ENCODE measurements at regions not wholly inside any gene's neighbourhood (a gene's known extent, or its start where the extent isn't known, plus 50 kb on each side); places are given as distances from the start of the nearest gene placed in this dataset.

DNA sequence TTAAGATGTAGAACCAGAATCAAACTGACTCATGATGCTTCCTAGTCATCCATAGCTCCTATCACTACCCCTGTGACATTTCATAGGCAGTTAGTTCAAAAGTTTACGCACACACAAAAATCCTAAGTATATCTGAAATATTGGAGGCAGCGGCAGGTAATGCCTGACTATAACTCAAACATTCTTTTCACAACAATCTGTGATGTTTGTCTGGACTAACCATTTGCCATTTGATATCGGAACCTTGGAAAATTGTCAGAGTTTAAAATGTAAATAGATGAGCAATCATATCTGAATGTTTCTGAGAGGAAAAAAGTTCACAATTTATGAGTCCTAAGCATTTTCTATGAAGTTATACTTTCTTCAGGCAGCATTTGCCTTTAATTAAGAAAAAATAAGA, 1078.2 kb downstream of the EPHA7 start:
- no peak for DNase-seq (ENCODE audit: extremely low spot score, unreplicated experiment)
- Mint-ChIP-seq H3K4me1 (ENCODE audit: unreplicated experiment) (peaks cover 26% of the 10 kb centered on the region), H3K27me3 (ENCODE audit: unreplicated experiment) (no peaks in the 10 kb centered on the region), H3K4me3 (ENCODE audit: unreplicated experiment) (no peak overlapping the region), H3K27ac (ENCODE audit: unreplicated experiment) (peak overlapping the region; percentile 28), H3K36me3 (ENCODE audit: unreplicated experiment) (no peaks in the 10 kb centered on the region), H3K9me3 (ENCODE audit: unreplicated experiment) (peaks cover 5% of the 10 kb centered on the region)
- TF ChIP-seq, protein P1, sequence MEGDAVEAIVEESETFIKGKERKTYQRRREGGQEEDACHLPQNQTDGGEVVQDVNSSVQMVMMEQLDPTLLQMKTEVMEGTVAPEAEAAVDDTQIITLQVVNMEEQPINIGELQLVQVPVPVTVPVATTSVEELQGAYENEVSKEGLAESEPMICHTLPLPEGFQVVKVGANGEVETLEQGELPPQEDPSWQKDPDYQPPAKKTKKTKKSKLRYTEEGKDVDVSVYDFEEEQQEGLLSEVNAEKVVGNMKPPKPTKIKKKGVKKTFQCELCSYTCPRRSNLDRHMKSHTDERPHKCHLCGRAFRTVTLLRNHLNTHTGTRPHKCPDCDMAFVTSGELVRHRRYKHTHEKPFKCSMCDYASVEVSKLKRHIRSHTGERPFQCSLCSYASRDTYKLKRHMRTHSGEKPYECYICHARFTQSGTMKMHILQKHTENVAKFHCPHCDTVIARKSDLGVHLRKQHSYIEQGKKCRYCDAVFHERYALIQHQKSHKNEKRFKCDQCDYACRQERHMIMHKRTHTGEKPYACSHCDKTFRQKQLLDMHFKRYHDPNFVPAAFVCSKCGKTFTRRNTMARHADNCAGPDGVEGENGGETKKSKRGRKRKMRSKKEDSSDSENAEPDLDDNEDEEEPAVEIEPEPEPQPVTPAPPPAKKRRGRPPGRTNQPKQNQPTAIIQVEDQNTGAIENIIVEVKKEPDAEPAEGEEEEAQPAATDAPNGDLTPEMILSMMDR (IDR thresholded peaks at IDR 0.05), result no peak

DNA sequence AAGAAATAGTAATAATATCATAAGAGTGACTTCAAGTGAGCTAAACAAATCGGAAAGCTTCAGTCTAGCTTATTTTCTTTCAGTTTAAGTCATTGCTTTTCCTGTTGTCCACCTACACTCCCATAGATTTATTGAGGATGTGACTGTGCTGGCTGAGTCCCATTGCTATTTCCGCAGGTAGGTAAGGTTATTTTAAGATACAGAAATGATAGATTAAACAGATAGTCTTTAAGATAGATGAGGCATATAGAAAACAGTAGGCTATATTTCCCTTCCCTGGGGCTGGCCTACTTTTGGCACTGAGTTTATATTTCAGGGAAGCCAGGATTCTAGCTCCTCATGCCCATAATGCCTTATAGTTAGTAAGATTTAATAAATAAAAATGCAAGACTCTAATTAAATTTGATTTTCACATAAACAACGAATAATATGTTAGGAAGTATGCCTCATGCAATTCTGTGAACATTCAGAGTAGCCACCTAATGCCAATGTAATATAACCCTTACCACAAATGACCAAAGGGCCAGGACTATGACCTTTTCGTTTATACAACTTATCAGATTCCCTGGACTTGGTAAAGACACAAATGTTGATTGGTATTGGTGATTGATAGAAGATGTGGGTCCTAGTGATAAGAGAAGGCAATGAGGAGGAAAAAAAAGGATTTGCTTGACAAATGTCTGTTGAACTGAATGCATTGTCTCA, 1079.3 kb downstream of the EPHA7 start:
- peaks cover 22% of the 10 kb centered on the region for H3K4me1 Mint-ChIP-seq (ENCODE audit: unreplicated experiment)
- no peaks in the 10 kb centered on the region for H3K27me3 Mint-ChIP-seq (ENCODE audit: unreplicated experiment)
- H3K36me3 Mint-ChIP-seq (ENCODE audit: unreplicated experiment), result no peaks in the 10 kb centered on the region
- no peak for DNase-seq (ENCODE audit: extremely low spot score, unreplicated experiment)
- TF ChIP-seq, protein P1 (IDR thresholded peaks at IDR 0.05), result no peak
- H3K9me3 Mint-ChIP-seq (ENCODE audit: unreplicated experiment), result peaks cover 4% of the 10 kb centered on the region
- H3K4me3 Mint-ChIP-seq (ENCODE audit: unreplicated experiment), result no peak overlapping the region
- no peak overlapping the region for H3K27ac Mint-ChIP-seq (ENCODE audit: unreplicated experiment)

GRCh38 chr6:92337571-92337970, 1081.8 kb downstream of the EPHA7 start:
- TF ChIP-seq, protein P1 (IDR thresholded peaks at IDR 0.05), result no peak
- DNase-seq (ENCODE audit: extremely low spot score, unreplicated experiment), result no peak
- Mint-ChIP-seq H3K27me3 (ENCODE audit: unreplicated experiment) (no peaks in the 10 kb centered on the region), H3K4me3 (ENCODE audit: unreplicated experiment) (no peak overlapping the region), H3K36me3 (ENCODE audit: unreplicated experiment) (no peaks in the 10 kb centered on the region), H3K9me3 (ENCODE audit: unreplicated experiment) (no peaks in the 10 kb centered on the region), H3K4me1 (ENCODE audit: unreplicated experiment) (peaks cover 16% of the 10 kb centered on the region), H3K27ac (ENCODE audit: unreplicated experiment) (no peak overlapping the region)

DNA sequence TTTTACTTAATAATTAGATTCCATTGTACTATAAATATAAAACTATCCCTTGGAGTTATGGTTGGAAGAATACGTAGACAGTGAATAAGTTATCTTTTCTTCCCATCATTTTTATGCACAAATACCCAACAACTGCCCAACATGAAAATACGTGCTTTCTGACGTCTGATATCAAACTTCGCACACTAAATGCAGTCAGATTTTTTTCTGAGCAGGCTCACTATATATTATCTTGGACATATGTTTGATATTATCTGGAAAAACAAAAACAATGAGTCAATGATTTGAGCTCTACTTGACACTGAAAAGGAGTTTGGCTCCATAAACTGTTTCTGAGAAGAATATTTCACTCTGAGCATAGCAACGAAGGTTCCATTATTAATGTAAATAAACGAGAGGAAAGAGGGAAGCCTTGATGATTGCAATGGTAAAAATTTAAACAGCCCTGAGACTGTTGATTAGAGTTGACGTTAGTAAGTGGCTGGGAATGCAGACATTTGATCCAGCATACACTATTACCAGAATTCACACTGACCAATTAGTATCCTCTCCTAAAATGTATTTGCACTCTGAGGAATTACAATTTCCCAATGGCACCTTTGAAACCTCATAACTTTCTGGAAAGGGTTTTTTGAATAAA, 1090.0 kb downstream of the EPHA7 start:
- Mint-ChIP-seq H3K27me3 (ENCODE audit: unreplicated experiment) (no peaks in the 10 kb centered on the region), H3K4me1 (ENCODE audit: unreplicated experiment) (peaks cover 19% of the 10 kb centered on the region), H3K9me3 (ENCODE audit: unreplicated experiment) (no peaks in the 10 kb centered on the region), H3K36me3 (ENCODE audit: unreplicated experiment) (no peaks in the 10 kb centered on the region), H3K4me3 (ENCODE audit: unreplicated experiment) (peak overlapping the region; percentile 3), H3K27ac (ENCODE audit: unreplicated experiment) (peak overlapping the region; percentile 61)
- no peak for DNase-seq (ENCODE audit: extremely low spot score, unreplicated experiment)
- TF ChIP-seq, protein P1 (IDR thresholded peaks at IDR 0.05), result no peak

- Mint-ChIP-seq H3K36me3 (ENCODE audit: unreplicated experiment) (peaks cover 2% of the 10 kb centered on the region), H3K27ac (ENCODE audit: unreplicated experiment) (no peak overlapping the region), H3K9me3 (ENCODE audit: unreplicated experiment) (peaks cover 7% of the 10 kb centered on the region), H3K4me3 (ENCODE audit: unreplicated experiment) (no peak overlapping the region), H3K4me1 (ENCODE audit: unreplicated experiment) (no peaks in the 10 kb centered on the region), H3K27me3 (ENCODE audit: unreplicated experiment) (no peaks in the 10 kb centered on the region)
- DNase-seq (ENCODE audit: extremely low spot score, unreplicated experiment), result no peak
- TF ChIP-seq, protein P1 (IDR thresholded peaks at IDR 0.05), result no peak
Measured at GRCh38 chr6:92315312-92315711, 1104.0 kb downstream of the EPHA7 start.

Data from osteocyte (in vitro differentiated cells).